GM21786 (cell line): ENCODE measurements at regions not wholly inside any gene's neighbourhood (a gene's known extent, or its start where the extent isn't known, plus 50 kb on each side); places are given as distances from the start of the nearest gene placed in this dataset.

ENCODE experiments used
- ATAC-seq: cut with Tn5 transposase; IDR thresholded peaks from one replicate; pipeline ENCODE4 v1.9.1; 2021; ENCODE audit not compliant: unreplicated experiment

GRCh38 chr13:74045583-74045982, 88.6 kb downstream of the KLF12 start:
- ATAC-seq, result no peak

DNA sequence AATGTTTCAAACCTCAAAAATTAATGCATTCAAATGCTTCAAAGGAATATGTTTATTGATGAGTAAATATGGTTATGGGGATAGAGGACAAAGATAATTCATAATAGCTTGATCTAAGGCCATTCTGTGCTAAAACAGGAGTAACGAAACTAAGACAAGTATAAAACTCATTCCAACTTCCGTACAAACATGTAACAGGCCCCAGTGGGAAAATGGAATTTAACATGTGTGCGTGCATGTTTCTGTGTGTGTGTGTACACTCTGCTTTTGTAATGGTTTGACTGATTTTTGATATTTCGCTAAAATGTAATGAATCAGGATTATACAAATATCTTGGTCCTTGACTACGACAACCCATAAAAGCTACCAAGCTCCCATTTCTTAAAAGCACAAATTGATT, 91.0 kb downstream of the KLF12 start:
- no peak for ATAC-seq

GRCh38 chr13:74040200-74040599, 94.0 kb downstream of the KLF12 start:
- peak; percentile 73 for ATAC-seq

GRCh38 chr13:74039667-74040066, 94.5 kb downstream of the KLF12 start:
- no peak for ATAC-seq

- no peak for ATAC-seq
Measured at GRCh38 chr13:74039154-74039553, 95.0 kb downstream of the KLF12 start.

- ATAC-seq, result no peak
Measured at GRCh38 chr13:74037762-74038161, 96.4 kb downstream of the KLF12 start.

DNA sequence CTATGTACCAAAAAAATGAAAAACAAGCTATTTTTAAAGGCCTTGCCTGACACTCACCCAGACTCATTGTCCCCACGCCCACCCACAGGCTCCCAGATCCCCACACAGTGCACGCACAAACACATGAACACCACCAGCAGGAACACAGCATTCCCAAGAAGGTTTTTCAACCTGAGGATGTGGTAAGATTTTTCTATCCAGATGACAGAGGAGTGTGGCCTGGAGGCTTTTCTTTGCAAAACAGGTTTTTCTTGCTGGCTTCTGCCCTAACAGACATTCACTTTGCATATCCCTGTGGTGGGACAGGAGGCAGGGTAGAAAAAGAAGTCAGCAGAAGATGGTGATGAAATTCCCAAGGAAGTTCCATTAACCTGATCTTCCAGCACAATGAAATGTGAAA, 97.8 kb downstream of the KLF12 start:
- no peak for ATAC-seq

- no peak for ATAC-seq
Measured at GRCh38 chr13:74035896-74036295, 98.3 kb downstream of the KLF12 start.

- no peak for ATAC-seq
Measured at GRCh38 chr13:74032325-74032724, 101.9 kb downstream of the KLF12 start.

DNA sequence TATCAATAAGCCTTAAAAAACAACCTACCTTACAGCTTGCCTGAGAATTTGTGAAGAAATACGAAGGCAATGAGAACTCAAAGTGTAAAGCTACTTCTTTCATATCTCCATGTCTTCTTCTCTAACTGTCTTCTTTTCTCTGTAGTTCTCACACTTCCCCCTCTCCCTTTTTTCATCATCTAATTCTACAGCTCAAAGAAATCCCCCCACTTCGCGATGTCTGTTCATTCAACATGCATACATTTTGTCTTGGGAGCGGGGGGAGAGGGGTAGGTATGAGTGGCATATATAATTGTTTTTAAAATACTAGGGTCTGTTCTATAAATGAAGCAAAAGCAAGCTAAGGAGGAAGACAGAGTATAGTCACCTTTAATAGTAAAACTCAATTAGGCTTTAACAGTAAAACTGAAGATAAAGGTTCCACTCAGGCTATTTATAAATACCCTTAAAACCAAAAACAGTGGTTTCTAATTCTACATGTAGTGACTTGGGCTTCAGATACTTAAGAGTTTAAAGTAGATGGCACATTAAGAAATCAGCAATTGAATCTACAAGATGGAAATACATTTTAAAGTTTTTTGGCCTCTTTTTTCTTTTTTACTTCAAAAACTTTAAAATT, 106.9 kb downstream of the KLF12 start:
- ATAC-seq, result peak; percentile 51

DNA sequence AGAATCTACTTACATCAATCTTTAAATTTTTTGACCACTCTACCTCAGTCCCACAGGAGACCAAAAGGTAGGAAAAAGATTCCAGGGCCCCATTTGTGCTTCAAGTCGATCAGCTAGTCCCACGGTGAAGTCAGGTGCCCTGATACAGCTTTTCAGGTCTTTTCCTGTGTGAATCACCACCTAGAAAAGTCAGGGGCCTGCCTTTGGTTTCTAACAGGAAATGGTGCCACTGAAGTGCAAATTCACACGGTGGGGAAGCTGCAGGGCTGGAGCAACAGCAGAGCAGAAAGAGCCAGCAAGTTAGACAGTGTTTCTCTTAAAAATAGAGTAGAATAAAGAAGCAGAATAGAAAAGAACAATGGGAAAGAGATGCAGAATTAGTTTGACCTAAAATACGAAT, 107.5 kb downstream of the KLF12 start:
- ATAC-seq, result peak; percentile 93

GRCh38 chr13:74025369-74025768, 108.8 kb downstream of the KLF12 start:
- ATAC-seq, result no peak

GRCh38 chr13:74024856-74025255, 109.3 kb downstream of the KLF12 start:
- ATAC-seq, result no peak

GRCh38 chr13:74024314-74024713, 109.9 kb downstream of the KLF12 start:
- no peak for ATAC-seq

DNA sequence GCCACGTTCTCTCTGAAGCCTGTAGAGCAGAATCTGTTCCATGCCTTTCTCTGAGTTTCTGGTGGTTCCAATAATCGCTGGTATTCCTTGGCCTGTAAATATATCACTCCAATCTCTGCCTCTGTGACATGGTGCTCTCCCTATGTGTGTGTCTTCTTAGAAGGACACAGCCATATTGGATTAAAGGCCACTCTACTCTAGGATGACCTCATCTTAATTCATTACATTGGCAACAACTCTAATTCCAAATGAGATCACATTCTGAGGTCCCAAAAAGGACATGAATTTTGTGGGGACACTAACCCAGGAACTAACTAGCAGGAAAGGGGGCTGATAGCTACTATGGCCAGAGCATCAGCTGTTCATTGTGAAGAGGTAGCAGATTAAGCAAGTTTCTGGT, 110.7 kb downstream of the KLF12 start:
- ATAC-seq, result no peak

- ATAC-seq, result no peak
Measured at GRCh38 chr13:74021505-74021904, 112.7 kb downstream of the KLF12 start.

DNA sequence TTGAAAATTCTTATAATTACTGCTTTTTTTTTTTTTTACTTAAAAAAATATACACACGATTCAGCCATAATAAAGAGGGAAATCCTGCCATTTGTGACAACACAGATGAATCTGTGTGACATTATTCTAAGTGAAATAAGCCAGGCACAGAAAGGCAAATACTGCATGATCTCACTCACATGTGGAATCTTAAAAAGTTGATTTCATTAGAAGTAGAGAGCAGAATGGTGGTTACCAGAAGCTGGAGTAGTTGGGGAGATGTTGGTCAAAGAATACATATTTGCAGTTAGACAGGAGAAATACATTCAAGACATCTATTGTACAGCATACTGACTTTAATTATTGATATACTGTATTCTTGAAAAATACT, 116.2 kb downstream of the KLF12 start:
- no peak for ATAC-seq

- peak; percentile 94 for ATAC-seq
Measured at GRCh38 chr13:74017301-74018061, 116.7 kb downstream of the KLF12 start.

DNA sequence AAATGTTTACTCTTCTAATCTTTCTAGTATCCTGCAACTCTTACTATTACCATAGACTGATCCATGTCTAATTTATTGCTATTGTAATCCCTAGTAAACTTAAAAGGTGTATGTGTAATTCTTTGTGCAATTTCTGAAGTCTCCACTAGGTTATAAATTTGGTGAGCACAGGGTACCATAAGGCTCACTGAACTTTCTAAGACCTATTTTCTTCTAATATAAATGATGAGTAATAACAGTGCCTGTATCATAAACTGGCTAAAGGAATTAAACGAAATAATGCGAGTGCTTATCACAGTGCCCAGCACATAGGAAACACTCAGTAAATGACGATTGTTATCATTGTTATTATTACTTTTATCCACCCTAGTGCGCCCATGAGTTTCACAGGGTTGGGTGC, 119.1 kb downstream of the KLF12 start:
- no peak for ATAC-seq

DNA sequence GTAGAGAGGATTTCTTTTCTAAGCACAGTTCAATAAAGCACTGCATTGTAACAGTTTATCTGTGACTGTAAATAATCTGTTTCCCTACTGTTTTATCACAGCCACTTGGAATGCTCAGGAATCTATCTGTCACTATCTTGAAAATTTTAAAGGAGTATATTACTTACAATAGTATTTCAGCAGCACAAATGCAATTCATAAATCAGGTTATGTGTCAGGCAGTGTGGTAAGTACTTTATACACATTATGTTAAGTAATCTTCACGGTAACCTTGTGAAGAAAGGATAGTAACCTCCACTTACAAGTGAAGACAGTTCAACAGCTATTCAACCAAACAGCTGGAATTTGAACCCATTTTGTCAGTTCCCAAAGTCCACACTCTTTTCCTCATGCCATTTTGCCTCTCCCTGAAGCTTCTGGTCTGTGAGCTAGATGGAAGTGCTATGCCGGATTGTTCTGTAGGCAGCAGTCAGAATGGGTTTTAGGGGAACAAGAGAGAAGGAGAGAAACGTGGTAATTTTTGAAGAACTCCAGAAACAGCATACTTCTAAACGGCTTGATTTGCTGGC, 125.0 kb downstream of the KLF12 start:
- no peak for ATAC-seq

GRCh38 chr13:74006666-74007065, 127.5 kb downstream of the KLF12 start:
- no peak for ATAC-seq

DNA sequence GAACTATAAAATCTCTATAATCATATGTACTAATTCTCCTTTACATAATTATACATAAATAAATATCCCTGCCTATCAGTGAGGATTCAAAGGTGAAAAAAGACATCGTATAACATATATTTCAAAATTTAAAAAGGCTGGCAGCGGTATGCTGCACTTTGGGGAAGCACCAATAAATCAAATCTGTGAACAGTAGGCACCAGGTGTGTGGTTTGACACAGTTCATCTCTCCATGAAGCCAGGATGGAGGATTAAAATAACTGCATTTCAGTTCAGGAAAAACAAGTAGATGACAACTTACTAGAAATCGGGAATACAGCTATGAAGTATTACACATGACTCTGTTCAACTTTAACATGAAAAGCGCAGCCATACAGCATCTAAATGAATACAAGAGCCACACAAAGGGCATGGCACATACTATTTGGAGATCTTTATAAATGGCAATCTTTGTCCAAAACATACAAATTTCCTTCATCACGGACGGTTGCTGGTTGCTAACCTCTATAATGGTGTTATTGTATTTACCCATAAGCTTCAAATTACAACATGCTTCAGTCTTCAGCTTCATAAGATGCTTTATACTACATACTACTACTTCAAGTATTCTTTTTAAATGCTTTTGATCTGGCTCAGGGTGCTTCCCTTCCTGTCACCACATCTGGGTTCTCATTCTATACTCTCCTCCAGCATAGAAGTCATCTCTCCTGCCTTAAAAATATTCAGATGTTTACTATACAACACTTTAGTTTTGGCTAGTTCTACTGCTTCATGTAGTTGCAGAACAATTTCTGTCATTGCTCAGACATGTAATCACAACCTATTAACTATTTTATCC, 128.7 kb downstream of the KLF12 start:
- no peak for ATAC-seq
